ENCODE measurements at regions not wholly inside any gene's neighbourhood (a gene's known extent, or its start where the extent isn't known, plus 50 kb on each side); places are given as distances from the start of the nearest gene placed in this dataset.

DNA sequence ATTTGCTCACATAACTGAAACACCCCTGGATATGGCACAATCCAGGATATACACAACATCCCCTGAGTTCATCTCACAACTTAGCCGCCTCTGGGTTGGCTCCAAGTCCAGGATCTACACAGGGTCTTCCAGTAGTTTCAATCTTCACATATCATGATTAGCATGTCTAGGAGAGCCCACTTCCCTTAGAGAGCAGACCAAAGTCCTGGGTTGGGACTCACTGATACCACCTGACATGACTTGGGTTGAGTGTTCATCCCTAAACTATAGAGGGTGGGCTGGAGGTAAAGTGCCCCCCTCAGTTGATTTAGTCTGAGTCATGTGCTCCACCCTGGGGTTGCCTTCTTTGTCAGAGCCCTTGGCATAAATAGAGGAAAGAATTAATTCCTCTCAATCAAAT lies 493.6 kb upstream of the PPP2R3A start:
- TF ChIP-seq POLR2AphosphoS5 (IDR thresholded peaks at IDR 0.05), result no peak
- TF ChIP-seq, protein P1, sequence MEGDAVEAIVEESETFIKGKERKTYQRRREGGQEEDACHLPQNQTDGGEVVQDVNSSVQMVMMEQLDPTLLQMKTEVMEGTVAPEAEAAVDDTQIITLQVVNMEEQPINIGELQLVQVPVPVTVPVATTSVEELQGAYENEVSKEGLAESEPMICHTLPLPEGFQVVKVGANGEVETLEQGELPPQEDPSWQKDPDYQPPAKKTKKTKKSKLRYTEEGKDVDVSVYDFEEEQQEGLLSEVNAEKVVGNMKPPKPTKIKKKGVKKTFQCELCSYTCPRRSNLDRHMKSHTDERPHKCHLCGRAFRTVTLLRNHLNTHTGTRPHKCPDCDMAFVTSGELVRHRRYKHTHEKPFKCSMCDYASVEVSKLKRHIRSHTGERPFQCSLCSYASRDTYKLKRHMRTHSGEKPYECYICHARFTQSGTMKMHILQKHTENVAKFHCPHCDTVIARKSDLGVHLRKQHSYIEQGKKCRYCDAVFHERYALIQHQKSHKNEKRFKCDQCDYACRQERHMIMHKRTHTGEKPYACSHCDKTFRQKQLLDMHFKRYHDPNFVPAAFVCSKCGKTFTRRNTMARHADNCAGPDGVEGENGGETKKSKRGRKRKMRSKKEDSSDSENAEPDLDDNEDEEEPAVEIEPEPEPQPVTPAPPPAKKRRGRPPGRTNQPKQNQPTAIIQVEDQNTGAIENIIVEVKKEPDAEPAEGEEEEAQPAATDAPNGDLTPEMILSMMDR (IDR thresholded peaks at IDR 0.05; ENCODE audit: poor library complexity, severe bottlenecking), result no peak
- no peak for TF ChIP-seq EZH2 (IDR thresholded peaks at IDR 0.05; ENCODE audit: borderline replicate concordance, insufficient read depth, low read length, poor library complexity, severe bottlenecking)
- no peak for TF ChIP-seq EP300 (conservative IDR thresholded peaks at IDR 0.05; ENCODE audit: poor library complexity, severe bottlenecking)
- no peak for TF ChIP-seq SMC3 (conservative IDR thresholded peaks at IDR 0.05; ENCODE audit: poor library complexity)

Measured in neural cell (in vitro differentiated cells).